Uterus (tissue), 3 donors: ENCODE measurements at regions not wholly inside any gene's neighbourhood (a gene's known extent, or its start where the extent isn't known, plus 50 kb on each side); places are given as distances from the start of the nearest gene placed in this dataset.

Experiments used
- DNase-seq, 2 donors: peaks; one replicate each; pipeline ENCODE4 v3.0.0-alpha.2; 2019 to 2020
- H3K27ac ChIP-seq, 2 donors: fragments of 200-600 bp; sonication (generic); 1 replicate in 1 of 2; 2 replicates in 1 of 2; pipeline ENCODE4 v1.5.1; 2016 to 2018
- H3K27me3 ChIP-seq, 2 donors: fragments of 200-600 bp; sonication (generic); one replicate each; pipeline ENCODE4 v1.5.1; 2018 to 2019; ENCODE audit warnings: control low read depth in 1 of 2
- H3K36me3 ChIP-seq, 2 donors: fragments of 200-600 bp; sonication (generic); one replicate each; pipeline ENCODE4 v1.5.1; 2019; ENCODE audit warnings: control low read depth in 1 of 2
- H3K4me1 ChIP-seq, 2 donors: fragments of 200-600 bp; sonication (generic); one replicate each; pipeline ENCODE4 v1.5.1; 2018 to 2019; ENCODE audit warnings: control low read depth in 1 of 2
- H3K4me3 ChIP-seq, 2 donors: fragments of 200-600 bp; sonication (generic); 1 replicate in 1 of 2; 2 replicates in 1 of 2; pipeline ENCODE4 v1.5.1; 2018 to 2019; ENCODE audit warnings: mild to moderate bottlenecking in 1 of 2
- H3K9me3 ChIP-seq, 2 donors: fragments of 200-600 bp; sonication (generic); one replicate each; pipeline ENCODE4 v1.5.1; 2019; ENCODE audit warnings: control low read depth in 1 of 2
- CTCF ChIP-seq, 4 experiments: fragments of 200-600 bp in 2 of 4; fragments of 450-650 bp in 2 of 4; sonication (generic) in 2 of 4; IDR thresholded peaks; one replicate each; pipeline ENCODE4 v1.5.1; 2016 to 2019; ENCODE audit warnings: antibody characterized with exemption in 4 of 4, mild to moderate bottlenecking in 2 of 4, moderate library complexity in 1 of 4
- POLR2A ChIP-seq, 2 donors: fragments of 450-650 bp; IDR thresholded peaks; one replicate each; pipeline ENCODE4 v1.6.1; 2016; ENCODE audit warnings: antibody characterized with exemption in 2 of 2, mild to moderate bottlenecking in 1 of 2, moderate library complexity in 1 of 2
- intact Hi-C: fragments of 100-400 bp; cut with DNase I; formaldehyde crosslinking; loops from one replicate; pipeline ENCODE4 v1.15.1; 2023; ENCODE audit warnings: low total_unique reads
- donor health status: DM: yes; HTN: yes; CAD: no.

DNA sequence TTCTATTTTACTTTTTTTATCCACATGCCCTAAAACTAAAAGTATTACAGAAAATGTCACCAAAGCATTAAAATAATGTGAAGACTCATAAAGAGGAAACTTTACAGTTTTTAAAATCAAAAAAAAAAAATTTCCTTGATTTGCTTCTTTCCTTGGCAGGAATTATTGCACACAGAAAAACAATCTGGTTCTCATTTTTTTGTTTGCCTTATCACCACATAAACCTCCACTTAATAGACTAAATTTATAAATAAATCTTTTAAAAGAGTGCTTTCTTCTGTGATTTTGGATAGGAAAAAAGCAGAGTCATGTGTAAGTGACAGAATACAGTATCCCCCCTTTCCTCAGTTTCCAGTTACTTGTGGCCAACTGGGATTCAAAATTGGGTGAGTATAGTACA is 695.1 kb upstream of the CITED2 start:
- Histone ChIP-seq H3K4me3 (no peak overlapping the region), H3K9me3 (no peaks in the 10 kb centered on the region), H3K27ac (no peak overlapping the region), H3K4me1 (no peaks in the 10 kb centered on the region), H3K36me3 (no peaks in the 10 kb centered on the region), H3K27me3 (no peaks in the 10 kb centered on the region)
- no peak for DNase-seq
- intact Hi-C loops, result no loop called here
- TF ChIP-seq POLR2A (IDR thresholded peaks at IDR 0.05), result no peak
- no peak for TF ChIP-seq CTCF (IDR thresholded peaks at IDR 0.05)

- DNase-seq, result no peak
- Histone ChIP-seq H3K4me1 (no peaks in the 10 kb centered on the region), H3K27me3 (no peaks in the 10 kb centered on the region), H3K9me3 (no peaks in the 10 kb centered on the region), H3K36me3 (no peaks in the 10 kb centered on the region), H3K4me3 (no peak overlapping the region), H3K27ac (no peak overlapping the region)
- intact Hi-C loops, result no loop called here
- TF ChIP-seq CTCF (IDR thresholded peaks at IDR 0.05) (no peak), POLR2A (IDR thresholded peaks at IDR 0.05) (no peak)
These were observed 694.4 kb upstream of the CITED2 start for GRCh38 chr6:140068801-140069200.

DNA sequence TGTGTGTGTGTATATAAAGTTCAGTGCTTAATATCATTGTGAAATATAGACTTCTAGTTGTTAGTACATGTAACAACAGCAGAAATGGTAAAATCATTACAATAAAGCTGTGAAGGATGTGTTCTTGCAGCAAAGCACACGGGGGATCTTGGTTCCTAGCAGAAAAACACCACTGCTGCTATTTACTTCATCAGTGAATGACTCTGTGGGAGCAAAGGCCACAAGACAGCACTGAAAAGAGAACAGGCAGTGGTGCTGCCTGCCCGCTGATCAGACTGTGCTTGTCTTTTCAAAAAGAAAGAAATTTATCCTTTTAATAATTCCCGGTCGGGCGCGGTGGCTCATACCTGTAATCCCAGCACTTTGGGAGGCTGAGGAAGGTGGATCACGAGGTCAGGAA is 689.9 kb upstream of the CITED2 start:
- H3K27me3 ChIP-seq, result no peaks in the 10 kb centered on the region
- DNase-seq, result no peak
- TF ChIP-seq POLR2A (IDR thresholded peaks at IDR 0.05) (no peak), CTCF (IDR thresholded peaks at IDR 0.05) (no peak)
- H3K9me3 ChIP-seq, result no peaks in the 10 kb centered on the region
- no peak overlapping the region for H3K4me3 ChIP-seq
- peaks cover 0 to 6% of the 10 kb centered on the region in 2 donors for H3K4me1 ChIP-seq
- intact Hi-C loops, result no loop called here
- peak overlapping the region; percentile 37 to 89 for H3K27ac ChIP-seq
- no peaks in the 10 kb centered on the region for H3K36me3 ChIP-seq

DNA sequence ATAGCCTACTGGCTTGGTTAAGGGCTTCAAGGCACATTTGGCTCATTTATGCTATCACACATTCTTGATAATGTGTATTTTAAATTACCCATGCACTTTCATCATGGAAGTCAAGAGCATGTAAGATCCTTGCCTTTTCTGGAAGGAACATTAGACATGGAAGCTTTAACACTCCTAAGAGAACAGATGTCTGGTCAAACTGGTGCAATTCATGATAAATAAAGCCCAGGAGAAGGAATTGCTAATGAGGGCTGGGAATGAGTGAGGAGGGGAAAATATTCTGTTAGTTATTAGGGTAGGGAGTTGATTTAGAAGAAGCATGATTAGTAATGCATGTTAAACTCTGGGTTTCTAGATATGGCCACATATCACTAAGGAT is 688.6 kb upstream of the CITED2 start:
- DNase-seq, result no peak
- TF ChIP-seq POLR2A (IDR thresholded peaks at IDR 0.05) (no peak), CTCF (IDR thresholded peaks at IDR 0.05) (no peak)
- Histone ChIP-seq H3K36me3 (no peaks in the 10 kb centered on the region), H3K27ac (peak overlapping the region; percentile 75 to 89), H3K9me3 (no peaks in the 10 kb centered on the region), H3K4me3 (no peak overlapping the region), H3K4me1 (peaks cover 0 to 6% of the 10 kb centered on the region in 2 donors), H3K27me3 (no peaks in the 10 kb centered on the region)
- intact Hi-C loops, result no loop called here

DNA sequence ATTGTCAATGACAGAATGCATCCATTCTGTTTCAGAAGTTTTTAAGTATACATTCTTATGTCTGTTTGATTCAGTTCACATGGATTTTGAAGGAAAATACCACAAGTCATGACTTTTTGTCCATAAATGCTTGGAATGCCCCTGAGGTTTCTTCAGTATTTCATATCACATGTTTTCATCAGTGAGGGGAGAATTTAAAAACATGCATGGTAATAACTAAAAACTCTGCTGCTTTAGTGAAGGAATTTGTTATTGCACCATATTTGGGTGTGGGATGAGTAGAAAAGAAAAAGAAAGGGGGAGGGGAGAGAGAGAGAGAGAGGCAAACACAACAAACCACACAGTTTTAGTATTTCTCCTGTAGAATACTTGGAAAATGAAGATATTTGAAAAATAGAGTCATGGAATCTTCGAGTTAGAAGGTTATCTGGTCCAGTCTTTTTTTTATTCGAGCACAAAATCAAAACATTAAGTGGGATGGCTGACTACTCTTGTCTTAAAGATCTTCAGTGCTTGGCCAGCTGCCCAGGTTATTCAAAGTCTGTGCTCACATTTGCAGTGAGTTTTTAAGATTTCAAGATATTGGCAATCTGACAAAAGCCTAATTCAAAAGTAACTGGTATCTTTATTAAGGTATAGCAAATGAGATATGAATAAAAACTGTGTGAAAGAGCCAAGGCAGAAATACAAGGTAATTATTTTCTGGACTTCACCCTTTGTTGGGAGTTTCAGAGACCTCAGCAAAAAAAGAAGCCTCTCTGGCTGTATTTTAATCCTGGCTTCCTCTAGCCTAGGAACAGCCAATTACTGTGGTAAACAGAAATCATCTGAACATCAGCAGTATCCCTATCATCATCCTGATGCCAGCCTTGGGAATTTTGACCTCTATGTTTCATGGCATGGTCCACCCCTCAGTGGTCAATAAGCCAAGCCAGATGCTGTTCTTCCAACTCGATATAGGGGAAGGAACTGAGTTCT is 687.9 kb upstream of the CITED2 start:
- H3K27me3 ChIP-seq, result no peaks in the 10 kb centered on the region
- peak overlapping the region; percentile 75 to 89 for H3K27ac ChIP-seq
- TF ChIP-seq POLR2A (IDR thresholded peaks at IDR 0.05), result no peak
- TF ChIP-seq CTCF (IDR thresholded peaks at IDR 0.05), result no peak
- no peak overlapping the region for H3K4me3 ChIP-seq
- no peaks in the 10 kb centered on the region for H3K9me3 ChIP-seq
- peaks cover 0 to 6% of the 10 kb centered on the region in 2 donors for H3K4me1 ChIP-seq
- no peaks in the 10 kb centered on the region for H3K36me3 ChIP-seq
- intact Hi-C loops, result no loop called here
- DNase-seq, result peak; percentile 47 to 76
